HPDE6-E6E7 (cell line): ENCODE measurements at regions not wholly inside any gene's neighbourhood (a gene's known extent, or its start where the extent isn't known, plus 50 kb on each side); places are given as distances from the start of the nearest gene placed in this dataset.

Experiments
- DNase-seq: peaks from one replicate; pipeline ENCODE4 v3.0.0; 2011; ENCODE audit warnings: missing footprints; ENCODE audit errors: extremely low spot score

DNA sequence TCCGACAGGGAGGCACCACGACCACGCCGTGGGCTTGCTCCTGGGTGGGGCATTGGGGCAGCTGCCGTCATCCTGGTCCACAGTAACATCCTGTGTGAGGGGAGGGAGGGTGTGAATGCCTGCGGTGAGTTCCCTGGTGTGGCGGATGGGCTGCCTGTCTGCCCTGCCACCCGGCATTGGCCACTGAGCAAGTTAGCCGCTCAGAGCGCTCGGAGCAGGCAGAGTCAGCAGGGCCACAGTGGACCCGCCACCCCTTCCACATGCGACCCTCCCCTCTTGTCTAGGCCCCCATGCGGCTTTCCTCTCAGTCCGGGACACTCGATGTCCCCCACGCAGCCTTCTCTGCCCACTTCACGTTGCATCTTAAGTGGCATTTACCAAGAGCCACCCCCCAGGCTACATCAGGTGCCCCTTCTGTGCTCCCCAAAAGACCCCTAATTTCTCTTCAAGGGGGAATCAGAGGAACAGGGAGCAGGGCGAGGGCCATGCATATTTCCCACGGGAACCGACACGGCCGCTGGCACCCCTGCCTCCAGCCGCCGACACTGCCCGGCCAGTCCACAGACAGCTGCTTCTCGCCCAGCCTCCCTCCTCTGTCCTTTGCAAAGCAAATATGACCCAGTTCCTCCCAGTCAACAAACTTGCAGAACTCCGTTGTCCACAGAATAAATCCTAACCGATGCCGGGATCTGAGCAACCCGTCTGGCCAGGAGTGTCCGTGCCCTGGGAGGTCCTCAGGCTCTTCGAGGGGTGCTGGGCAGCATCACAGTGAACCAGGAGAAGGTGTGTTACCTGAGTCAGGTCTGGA lies 1482.1 kb downstream of the TBC1D22A start:
- no peak for DNase-seq

GRCh38 chr22:48242461-48242864 lies 1480.0 kb downstream of the TBC1D22A start:
- DNase-seq = no peak

DNA sequence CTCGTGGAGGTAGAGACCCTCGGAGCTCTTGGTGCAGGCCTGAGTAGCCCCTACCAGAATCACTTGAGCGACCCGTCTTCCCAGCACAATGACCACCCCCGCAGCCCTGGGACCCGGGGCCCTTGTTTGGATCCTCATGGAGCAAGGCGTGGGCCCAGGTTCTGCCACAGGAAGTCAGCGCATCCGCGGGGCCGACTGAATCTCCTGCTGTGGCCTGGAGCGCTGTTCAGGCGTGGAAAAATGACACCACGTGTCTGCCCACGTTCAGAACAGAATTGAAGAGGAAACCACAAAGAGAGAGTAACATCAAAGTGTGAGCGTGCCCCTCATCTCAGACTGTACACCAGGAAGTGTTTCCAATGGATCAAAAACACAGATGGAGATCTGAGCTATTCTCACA lies 1479.2 kb downstream of the TBC1D22A start:
- DNase-seq = no peak

- no peak for DNase-seq
Measured at GRCh38 chr22:48240935-48241230, 1478.4 kb downstream of the TBC1D22A start.

DNA sequence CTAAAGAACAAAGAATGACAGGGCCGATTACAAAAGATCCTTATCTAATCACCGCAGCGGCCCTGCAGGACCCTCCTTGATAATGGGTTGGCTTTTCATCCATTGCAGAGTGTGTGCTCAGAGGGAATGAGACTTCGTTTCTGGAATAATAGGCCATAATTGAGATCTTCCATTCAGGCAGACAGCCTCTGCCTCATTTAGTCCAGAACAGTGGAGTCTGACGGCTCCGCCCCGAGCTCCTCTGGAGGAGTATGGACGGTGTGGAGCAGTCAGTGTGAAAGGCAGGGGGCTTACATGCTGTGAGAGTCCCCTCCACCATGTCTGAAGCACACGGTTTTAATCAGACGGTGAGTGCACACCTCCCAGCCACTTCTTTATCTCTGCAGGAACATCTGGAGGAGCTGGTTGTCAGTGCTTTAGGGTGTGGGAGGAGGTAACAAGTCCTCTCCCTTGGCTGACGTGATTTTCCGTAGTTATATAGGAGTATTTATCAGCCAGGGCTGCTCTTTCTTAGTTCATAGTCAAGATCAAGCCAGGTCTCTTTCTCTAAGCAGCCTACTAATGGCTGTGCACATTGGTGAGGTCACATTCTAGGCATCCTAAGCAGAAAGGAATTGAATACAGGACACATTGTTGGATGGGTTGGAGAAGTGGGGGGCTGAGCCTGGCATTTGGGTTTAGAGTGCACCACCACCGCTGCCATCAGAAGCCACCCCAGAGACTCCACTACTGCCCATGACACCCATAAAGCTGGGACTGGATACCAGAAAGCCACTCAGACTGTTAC lies 1477.9 kb downstream of the TBC1D22A start:
- DNase-seq = no peak

- DNase-seq = no peak
Measured at GRCh38 chr22:48239461-48240147, 1477.2 kb downstream of the TBC1D22A start.

DNA sequence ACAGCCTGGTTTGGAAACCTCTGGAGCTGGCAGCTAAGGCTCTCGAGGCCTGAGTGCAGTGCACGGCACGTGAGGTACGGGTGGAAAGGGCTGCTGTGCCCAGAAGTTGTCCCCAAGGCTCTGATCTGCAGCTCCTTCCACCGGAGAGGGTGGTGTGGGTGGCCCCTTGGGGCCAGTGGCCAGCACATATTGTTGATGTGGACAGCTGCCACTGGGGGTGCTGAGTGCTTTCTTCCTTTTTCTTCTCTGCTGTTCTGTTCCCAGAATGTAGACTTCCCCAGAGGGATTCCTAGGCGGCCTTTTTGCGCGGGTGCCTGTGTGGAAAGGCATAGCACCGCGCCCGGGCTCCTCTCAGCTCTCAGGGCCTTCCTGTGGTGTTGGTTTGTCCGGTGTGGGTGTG lies 1476.5 kb downstream of the TBC1D22A start:
- DNase-seq = no peak

GRCh38 chr22:48238284-48238915 lies 1476.0 kb downstream of the TBC1D22A start:
- DNase-seq = no peak

GRCh38 chr22:48237466-48238283 lies 1475.2 kb downstream of the TBC1D22A start:
- no peak for DNase-seq

DNA sequence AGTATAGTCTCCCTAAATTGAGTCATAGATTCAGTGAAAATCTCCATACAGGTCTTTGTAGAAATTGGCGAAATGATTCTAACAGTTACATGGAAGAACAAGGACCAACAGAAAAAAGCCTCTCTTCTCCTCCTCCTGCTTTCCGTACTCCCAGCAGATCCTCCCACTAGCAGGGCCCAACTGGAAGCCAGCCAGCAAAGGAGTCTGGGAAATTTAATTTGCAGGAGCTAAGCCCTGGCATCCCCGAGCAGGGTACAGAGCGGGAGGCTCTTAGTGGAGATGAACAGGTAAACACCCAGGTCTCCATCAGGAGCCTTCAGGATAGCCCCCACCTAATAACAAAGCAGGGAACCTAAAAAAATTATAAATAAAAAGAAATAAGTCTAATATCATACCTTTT lies 1473.8 kb downstream of the TBC1D22A start:
- no peak for DNase-seq

DNA sequence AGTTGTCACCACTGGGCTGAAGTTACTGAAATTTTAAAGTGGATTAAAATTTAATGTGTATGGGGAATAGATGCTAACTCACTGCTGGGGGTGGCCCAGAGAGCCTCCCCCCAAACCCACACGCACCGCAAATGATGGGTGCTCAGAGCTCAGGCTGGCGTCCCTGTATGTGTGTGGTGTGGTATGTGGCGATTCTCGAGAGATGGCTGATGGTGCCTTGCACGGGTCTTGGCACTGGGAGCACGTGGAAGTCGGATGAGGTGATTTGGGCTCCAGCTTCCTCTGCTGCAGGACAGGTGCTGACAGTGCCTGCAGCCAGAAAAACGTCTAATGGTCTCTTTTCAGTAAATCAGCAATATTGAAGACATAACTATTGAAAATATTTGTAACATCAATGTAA lies 1473.3 kb downstream of the TBC1D22A start:
- DNase-seq = no peak

DNA sequence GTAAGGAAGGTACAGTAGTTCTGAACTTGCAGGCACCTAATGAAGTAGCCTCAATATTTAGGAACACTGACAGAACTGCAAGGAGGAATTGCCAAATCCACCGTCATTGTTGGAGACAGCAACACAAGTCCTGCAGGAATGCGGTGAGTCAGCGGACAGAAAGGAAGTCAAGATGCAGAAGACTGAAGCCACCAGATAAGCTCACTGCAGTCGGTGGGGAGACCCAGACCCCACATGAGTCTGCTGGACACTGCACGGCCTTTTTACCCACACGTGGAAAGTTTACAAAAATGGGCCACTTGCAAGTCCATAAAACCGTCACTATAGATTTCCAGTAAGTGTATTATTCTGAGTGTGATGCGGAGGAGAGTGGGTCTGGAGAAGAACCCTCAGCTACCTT lies 1471.6 kb downstream of the TBC1D22A start:
- no peak for DNase-seq

- DNase-seq = no peak
Measured at GRCh38 chr22:48233586-48233985, 1471.1 kb downstream of the TBC1D22A start.

- DNase-seq = no peak
Measured at GRCh38 chr22:48228468-48228867, 1466.0 kb downstream of the TBC1D22A start.

- DNase-seq = no peak
Measured at GRCh38 chr22:48227341-48228018, 1465.0 kb downstream of the TBC1D22A start.

- DNase-seq = no peak
Measured at GRCh38 chr22:48226026-48227013, 1463.9 kb downstream of the TBC1D22A start.

- no peak for DNase-seq
Measured at GRCh38 chr22:48224332-48224731, 1461.9 kb downstream of the TBC1D22A start.

GRCh38 chr22:48223488-48224190 lies 1461.2 kb downstream of the TBC1D22A start:
- DNase-seq = no peak
